ENCODE measurements at regions not wholly inside any gene's neighbourhood (a gene's known extent, or its start where the extent isn't known, plus 50 kb on each side); places are given as distances from the start of the nearest gene placed in this dataset.

- peak overlapping the region; percentile 68 to 74; a peak in 5 of 6 replicates for H3K27ac ChIP-seq
- TF ChIP-seq, protein P1, sequence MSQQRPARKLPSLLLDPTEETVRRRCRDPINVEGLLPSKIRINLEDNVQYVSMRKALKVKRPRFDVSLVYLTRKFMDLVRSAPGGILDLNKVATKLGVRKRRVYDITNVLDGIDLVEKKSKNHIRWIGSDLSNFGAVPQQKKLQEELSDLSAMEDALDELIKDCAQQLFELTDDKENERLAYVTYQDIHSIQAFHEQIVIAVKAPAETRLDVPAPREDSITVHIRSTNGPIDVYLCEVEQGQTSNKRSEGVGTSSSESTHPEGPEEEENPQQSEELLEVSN (IDR thresholded peaks at IDR 0.05; ENCODE audit: borderline replicate concordance, low read depth), result no peak
- TF ChIP-seq, protein P2, sequence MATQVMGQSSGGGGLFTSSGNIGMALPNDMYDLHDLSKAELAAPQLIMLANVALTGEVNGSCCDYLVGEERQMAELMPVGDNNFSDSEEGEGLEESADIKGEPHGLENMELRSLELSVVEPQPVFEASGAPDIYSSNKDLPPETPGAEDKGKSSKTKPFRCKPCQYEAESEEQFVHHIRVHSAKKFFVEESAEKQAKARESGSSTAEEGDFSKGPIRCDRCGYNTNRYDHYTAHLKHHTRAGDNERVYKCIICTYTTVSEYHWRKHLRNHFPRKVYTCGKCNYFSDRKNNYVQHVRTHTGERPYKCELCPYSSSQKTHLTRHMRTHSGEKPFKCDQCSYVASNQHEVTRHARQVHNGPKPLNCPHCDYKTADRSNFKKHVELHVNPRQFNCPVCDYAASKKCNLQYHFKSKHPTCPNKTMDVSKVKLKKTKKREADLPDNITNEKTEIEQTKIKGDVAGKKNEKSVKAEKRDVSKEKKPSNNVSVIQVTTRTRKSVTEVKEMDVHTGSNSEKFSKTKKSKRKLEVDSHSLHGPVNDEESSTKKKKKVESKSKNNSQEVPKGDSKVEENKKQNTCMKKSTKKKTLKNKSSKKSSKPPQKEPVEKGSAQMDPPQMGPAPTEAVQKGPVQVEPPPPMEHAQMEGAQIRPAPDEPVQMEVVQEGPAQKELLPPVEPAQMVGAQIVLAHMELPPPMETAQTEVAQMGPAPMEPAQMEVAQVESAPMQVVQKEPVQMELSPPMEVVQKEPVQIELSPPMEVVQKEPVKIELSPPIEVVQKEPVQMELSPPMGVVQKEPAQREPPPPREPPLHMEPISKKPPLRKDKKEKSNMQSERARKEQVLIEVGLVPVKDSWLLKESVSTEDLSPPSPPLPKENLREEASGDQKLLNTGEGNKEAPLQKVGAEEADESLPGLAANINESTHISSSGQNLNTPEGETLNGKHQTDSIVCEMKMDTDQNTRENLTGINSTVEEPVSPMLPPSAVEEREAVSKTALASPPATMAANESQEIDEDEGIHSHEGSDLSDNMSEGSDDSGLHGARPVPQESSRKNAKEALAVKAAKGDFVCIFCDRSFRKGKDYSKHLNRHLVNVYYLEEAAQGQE (IDR thresholded peaks at IDR 0.05), result no peak
- TF ChIP-seq USF2 (IDR thresholded peaks at IDR 0.05) (peak; percentile 47; the same call in 1 of the 2 replicates), FOSL2 (IDR thresholded peaks at IDR 0.05) (no peak), FOSL2 (CRISPR knock-in tag; IDR thresholded peaks at IDR 0.05) (peak; percentile 42)
- H3K4me2 ChIP-seq, result peak overlapping the region; percentile 26; the same call in 2 of the 3 replicates
- DNase-seq (ENCODE audit: low read depth in 1 of 2, low spot score in 1 of 2) (peak in 1 of 2 experiments; percentile 34), FAIRE-seq (no peak), ATAC-seq (peak; percentile 19 to 23; a peak in 3 of 6 replicates)
- POLR2A ChIA-PET, result no interaction called here
- CTCF ChIA-PET, result interaction anchor here (1.1 to 1.6 kb wide), 4 partner anchors 11 to 268 kb away, joined by 3 to 5 read pairs (median 4); no protein-coding TSS in a partner anchor
- H3K4me3 ChIP-seq, result no peak overlapping the region
- 56% methylated on average over 5 of the region's 5 CpGs for WGBS (ENCODE audit: missing lambda C conversion rate)
- H3K4me1 ChIP-seq, result peaks cover 32% of the 10 kb centered on the region
- H3K9me3 ChIP-seq, result no peaks in the 10 kb centered on the region
Measured at GRCh38 chr15:68499620-68500312, 67.8 kb upstream of the ITGA11 start.

DNA sequence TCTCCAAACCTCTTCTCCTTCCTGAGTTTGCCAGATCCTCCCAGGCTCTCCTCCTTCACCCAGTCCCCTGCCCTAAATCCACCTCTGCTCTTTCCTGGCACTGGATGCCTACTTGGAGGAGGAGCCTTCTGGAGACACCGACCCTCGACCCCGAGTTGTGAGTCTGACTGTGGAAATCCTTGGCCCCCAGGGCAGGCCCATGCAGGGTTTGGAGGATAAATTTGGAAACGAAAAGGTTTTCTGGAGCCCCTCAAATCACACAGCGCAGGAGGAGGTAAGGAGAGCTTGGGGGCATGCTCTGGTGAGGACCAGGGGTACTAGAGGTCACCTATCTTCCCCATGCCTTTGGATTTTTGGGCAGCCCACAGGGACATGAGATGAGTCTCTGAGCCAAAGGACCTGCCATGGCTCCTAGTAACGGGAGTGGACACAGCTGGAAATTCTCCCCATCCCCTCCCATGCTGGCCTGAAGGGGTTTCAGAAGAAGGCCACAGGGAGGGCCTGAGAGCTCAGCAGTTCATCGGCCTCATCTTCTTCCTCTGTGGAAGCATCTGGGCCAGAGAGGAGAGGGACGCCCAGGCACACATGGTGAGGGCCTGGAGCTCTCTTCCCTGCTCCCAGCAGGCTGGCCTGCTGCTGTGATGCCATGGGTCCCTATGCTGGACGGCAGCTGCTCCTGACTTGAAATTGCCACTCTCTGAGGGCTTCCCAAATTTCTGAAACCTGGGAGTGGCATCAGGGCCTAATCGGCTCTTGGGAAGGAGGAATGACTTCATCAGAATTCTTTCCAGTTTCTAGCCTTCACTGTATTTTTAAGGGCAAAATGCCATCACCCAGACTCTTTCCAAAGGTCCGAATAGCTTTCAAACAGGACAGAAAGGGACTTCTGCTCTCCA lies 68.6 kb upstream of the ITGA11 start:
- DNase-seq (ENCODE audit: low read depth in 1 of 2, low spot score in 1 of 2) (no peak), ATAC-seq (no peak), FAIRE-seq (no peak)
- ChIA-PET POLR2A (no interaction called here), CTCF (interaction anchor here (0.7 to 1.8 kb wide), 7 partner anchors 11 to 269 kb away, joined by 3 to 5 read pairs (median 4); no protein-coding TSS in a partner anchor)
- 69% methylated on average over 11 of the region's 11 CpGs for WGBS (ENCODE audit: missing lambda C conversion rate)
- Histone ChIP-seq H3K4me1 (peaks cover 31% of the 10 kb centered on the region), H3K27ac (peak overlapping the region; percentile 68 to 74; a peak in 5 of 6 replicates), H3K4me3 (no peak overlapping the region), H3K9me3 (no peaks in the 10 kb centered on the region), H3K4me2 (peak overlapping the region; percentile 26; the same call in 1 of the 3 replicates)
- TF ChIP-seq TP53 (CRISPR knock-in tag; IDR thresholded peaks at IDR 0.05) (no peak), BHLHE40 (IDR thresholded peaks at IDR 0.05; ENCODE audit: low read depth, low read length) (no peak), CHD4 (IDR thresholded peaks at IDR 0.05; ENCODE audit: borderline replicate concordance) (no peak), HOXA7 (CRISPR knock-in tag; IDR thresholded peaks at IDR 0.05) (no peak), ZC3H11A (IDR thresholded peaks at IDR 0.05) (no peak), RARB (CRISPR knock-in tag; IDR thresholded peaks at IDR 0.05) (no peak), FOSB (CRISPR knock-in tag; IDR thresholded peaks at IDR 0.05) (no peak), JUNB (IDR thresholded peaks at IDR 0.05) (no peak), GATA3 (IDR thresholded peaks at IDR 0.05; ENCODE audit: borderline replicate concordance) (no peak)
- TF ChIP-seq, protein P3, sequence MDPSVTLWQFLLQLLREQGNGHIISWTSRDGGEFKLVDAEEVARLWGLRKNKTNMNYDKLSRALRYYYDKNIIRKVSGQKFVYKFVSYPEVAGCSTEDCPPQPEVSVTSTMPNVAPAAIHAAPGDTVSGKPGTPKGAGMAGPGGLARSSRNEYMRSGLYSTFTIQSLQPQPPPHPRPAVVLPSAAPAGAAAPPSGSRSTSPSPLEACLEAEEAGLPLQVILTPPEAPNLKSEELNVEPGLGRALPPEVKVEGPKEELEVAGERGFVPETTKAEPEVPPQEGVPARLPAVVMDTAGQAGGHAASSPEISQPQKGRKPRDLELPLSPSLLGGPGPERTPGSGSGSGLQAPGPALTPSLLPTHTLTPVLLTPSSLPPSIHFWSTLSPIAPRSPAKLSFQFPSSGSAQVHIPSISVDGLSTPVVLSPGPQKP (IDR thresholded peaks at IDR 0.05; ENCODE audit: low read depth, low read length), result no peak
